GM23338 (cell line): ENCODE measurements at regions not wholly inside any gene's neighbourhood (a gene's known extent, or its start where the extent isn't known, plus 50 kb on each side); places are given as distances from the start of the nearest gene placed in this dataset.

Source experiments
- ATAC-seq: fragments of 200-7000 bp; cut with Tn5 transposase; 3 replicates; pipeline ENCODE4 v1.9.1; 2020
- DNase-seq: peaks from one replicate; pipeline ENCODE4 v3.0.0-alpha.2; 2015; ENCODE audit warnings: low spot score
- H2AFZ ChIP-seq: fragments of 200-600 bp; sonication (generic); 2 replicates; pipeline ENCODE4 v1.8.0; 2016; ENCODE audit warnings: antibody characterized with exemption, mild to moderate bottlenecking, moderate library complexity
- H3F3A ChIP-seq: fragments of 200-600 bp; sonication (generic); replicated peaks from 2 replicates; pipeline ENCODE4 v1.8.0; 2017; ENCODE audit warnings: antibody characterized with exemption, mixed run types, low read depth
- H3K27ac ChIP-seq: fragments of 200-600 bp; sonication (generic); 2 replicates; pipeline ENCODE4 v1.6.1; 2016; ENCODE audit warnings: low read depth
- H3K27me3 ChIP-seq: fragments of 200-600 bp; sonication (generic); 2 replicates; pipeline ENCODE4 v1.8.0; 2016; ENCODE audit warnings: mild to moderate bottlenecking, mixed run types, moderate library complexity; ENCODE audit not compliant: insufficient read depth
- H3K36me3 ChIP-seq: fragments of 200-600 bp; sonication (generic); 2 replicates; pipeline ENCODE4 v1.8.0; 2016; ENCODE audit warnings: mild to moderate bottlenecking; ENCODE audit not compliant: insufficient read depth
- H3K4me1 ChIP-seq: fragments of 200-600 bp; sonication (generic); 2 replicates; pipeline ENCODE4 v1.8.0; 2016; ENCODE audit warnings: mild to moderate bottlenecking, moderate library complexity; ENCODE audit not compliant: insufficient read depth
- H3K4me2 ChIP-seq: fragments of 200-600 bp; sonication (generic); 2 replicates; pipeline ENCODE4 v1.7.1; 2017; ENCODE audit warnings: mixed run types
- H3K4me3 ChIP-seq: fragments of 200-600 bp; sonication (generic); 2 replicates; pipeline ENCODE4 v1.6.1; 2016; ENCODE audit warnings: mixed run types
- H3K79me2 ChIP-seq: fragments of 200-600 bp; sonication (generic); replicated peaks from 2 replicates; pipeline ENCODE4 v1.8.0; 2017; ENCODE audit warnings: mild to moderate bottlenecking; ENCODE audit not compliant: insufficient read depth
- H3K9me2 ChIP-seq: fragments of 200-600 bp; sonication (generic); 2 replicates; pipeline ENCODE4 v1.8.0; 2017; ENCODE audit not compliant: insufficient read depth
- H4K20me1 ChIP-seq: fragments of 200-600 bp; sonication (generic); replicated peaks from 2 replicates; pipeline ENCODE4 v1.8.0; 2017; ENCODE audit warnings: mild to moderate bottlenecking; ENCODE audit not compliant: insufficient read depth
- H3K27ac Mint-ChIP-seq: 2 replicates; pipeline ENCODE4 v1.8.0; 2020; ENCODE audit warnings: inconsistent platforms, mild to moderate bottlenecking, moderate library complexity, mixed read lengths
- H3K27me3 Mint-ChIP-seq: 3 replicates; pipeline ENCODE4 v1.8.0; 2022; ENCODE audit warnings: low read depth, mild to moderate bottlenecking, moderate library complexity, mixed read lengths, inconsistent platforms; ENCODE audit not compliant: insufficient read depth, poor library complexity
- H3K36me3 Mint-ChIP-seq: 3 replicates; pipeline ENCODE4 v1.8.0; 2021; ENCODE audit warnings: low read depth, mild to moderate bottlenecking, inconsistent platforms, moderate library complexity, mixed read lengths
- H3K4me1 Mint-ChIP-seq: 3 replicates; pipeline ENCODE4 v1.8.0; 2020; ENCODE audit warnings: mild to moderate bottlenecking, inconsistent platforms, mixed read lengths
- H3K4me3 Mint-ChIP-seq: 3 replicates; pipeline ENCODE4 v1.8.0; 2021; ENCODE audit warnings: moderate library complexity, mild to moderate bottlenecking, inconsistent platforms, mixed read lengths
- H3K9me3 Mint-ChIP-seq: 3 replicates; pipeline ENCODE4 v1.8.0; 2020; ENCODE audit warnings: moderate library complexity, mild to moderate bottlenecking, inconsistent platforms, mixed read lengths
- CREB1 ChIP-seq: fragments of 250-450 bp; sonication (Bioruptor Pico); IDR thresholded peaks from 2 replicates; pipeline ENCODE4 v1.5.0; 2020; ENCODE audit warnings: low read depth, mild to moderate bottlenecking, moderate library complexity
- CTCF ChIP-seq, 2 experiments: fragments of 200-600 bp in 1 of 2; sonication (generic) in 1 of 2; conservative IDR thresholded peaks; 2 replicates each; pipeline versions ENCODE4 v1.5.1 to v1.6.1; 2016 to 2017; ENCODE audit warnings: antibody characterized with exemption in 2 of 2, low read depth in 2 of 2, mild to moderate bottlenecking in 2 of 2, moderate library complexity in 1 of 2
- ETS1 ChIP-seq: IDR thresholded peaks from 2 replicates; pipeline ENCODE4 v1.6.1; 2016; ENCODE audit warnings: antibody characterized with exemption
- EZH2 ChIP-seq: fragments of 200-600 bp; sonication (generic); IDR thresholded peaks from one replicate; pipeline ENCODE4 v1.8.0; 2017; ENCODE audit warnings: antibody characterized with exemption, mild to moderate bottlenecking, low read depth; ENCODE audit not compliant: unreplicated experiment
- EZH2phosphoT487 ChIP-seq: fragments of 200-600 bp; sonication (generic); IDR thresholded peaks from one replicate; pipeline ENCODE4 v1.8.1; 2018; ENCODE audit warnings: antibody characterized with exemption; ENCODE audit not compliant: unreplicated experiment
- POLR2AphosphoS5 ChIP-seq: IDR thresholded peaks from 2 replicates; pipeline ENCODE4 v1.6.1; 2016; ENCODE audit warnings: antibody characterized with exemption, low read depth
- REST ChIP-seq: IDR thresholded peaks from one replicate; pipeline ENCODE4 v1.6.1; 2018; ENCODE audit warnings: antibody characterized with exemption; ENCODE audit not compliant: unreplicated experiment
- STAT1 ChIP-seq: IDR thresholded peaks from one replicate; pipeline ENCODE4 v1.6.1; 2016; ENCODE audit warnings: antibody characterized with exemption; ENCODE audit not compliant: unreplicated experiment
- ZNF331 ChIP-seq: fragments of 250-450 bp; sonication (Bioruptor Pico); IDR thresholded peaks from 2 replicates; pipeline ENCODE4 v1.5.0; 2020; ENCODE audit warnings: low read depth, mild to moderate bottlenecking, moderate library complexity
- TF ChIP-seq, protein P1 (sequence below): fragments of 250-450 bp; sonication (Bioruptor Pico); IDR thresholded peaks from 2 replicates; pipeline ENCODE4 v1.5.0; 2020; ENCODE audit warnings: mild to moderate bottlenecking, moderate library complexity

DNA sequence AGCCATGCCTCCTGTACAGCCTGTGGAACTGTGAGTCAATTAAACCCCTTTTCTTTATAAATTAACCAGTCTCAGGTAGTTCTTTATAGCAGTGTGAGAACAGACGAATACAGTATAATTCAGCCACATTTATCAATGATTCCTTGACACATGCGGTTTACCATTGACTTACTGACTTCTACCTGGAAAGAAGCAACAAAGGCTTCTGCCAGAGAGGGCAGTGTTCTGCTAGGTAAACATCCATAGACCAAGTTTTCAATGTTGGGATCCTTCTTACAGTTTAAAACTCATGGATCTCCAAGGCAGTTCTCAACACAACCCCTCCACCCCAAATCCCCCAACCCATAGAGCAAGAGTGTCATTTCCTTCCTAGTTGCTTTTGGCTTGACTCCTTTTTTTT lies 150.6 kb downstream of the ZNF648 start:
- Mint-ChIP-seq H3K9me3 (no peaks in the 10 kb centered on the region; the same call in 2 of the 3 replicates), H3K36me3 (no peaks in the 10 kb centered on the region), H3K4me1 (no peaks in the 10 kb centered on the region), H3K27me3 (peaks cover 4% of the 10 kb centered on the region), H3K27ac (no peak overlapping the region), H3K4me3 (no peak overlapping the region)
- DNase-seq (peak; percentile 55), ATAC-seq (peak; percentile 68)
- no peaks in the 10 kb centered on the region for H4K20me1 ChIP-seq
- no peaks in the 10 kb centered on the region for H3K36me3 ChIP-seq
- no peaks in the 10 kb centered on the region for H3K79me2 ChIP-seq
- no peak for TF ChIP-seq ZNF331
- TF ChIP-seq EZH2phosphoT487, result no peak
- peak; percentile 61 to 68 for TF ChIP-seq CTCF (conservative IDR thresholded peaks at IDR 0.05; ENCODE audit: low read depth in 2 of 2)
- no peak for TF ChIP-seq STAT1
- H3F3A ChIP-seq, result no peaks in the 10 kb centered on the region
- no peak overlapping the region for H3K4me2 ChIP-seq
- no peak overlapping the region for H3K4me3 ChIP-seq
- H3K27ac ChIP-seq, result no peak overlapping the region
- no peaks in the 10 kb centered on the region for H3K4me1 ChIP-seq
- H3K27me3 ChIP-seq, result no peaks in the 10 kb centered on the region
- no peaks in the 10 kb centered on the region for H3K9me2 ChIP-seq
- no peak overlapping the region for H2AFZ ChIP-seq

DNA sequence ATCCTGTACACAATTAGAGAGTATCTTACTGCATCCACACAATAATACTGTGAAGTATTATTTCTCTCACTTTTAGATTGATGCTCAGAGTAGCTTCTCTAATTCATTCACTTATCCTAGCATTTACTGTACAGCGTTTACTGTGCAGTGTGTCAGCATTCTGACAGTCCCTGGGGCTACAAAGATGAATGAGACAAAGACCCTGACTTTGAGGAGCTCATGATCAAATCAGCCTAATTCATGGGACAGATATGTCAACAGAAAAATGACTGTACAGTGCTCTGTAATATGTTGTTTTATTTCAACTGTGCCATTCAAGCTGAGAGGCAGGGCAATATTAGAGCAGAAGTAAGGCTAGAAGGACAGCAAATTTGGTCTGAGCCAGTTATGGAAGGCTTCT lies 152.5 kb downstream of the ZNF648 start:
- Histone ChIP-seq H4K20me1 (no peaks in the 10 kb centered on the region), H3K9me2 (no peaks in the 10 kb centered on the region), H3K4me1 (no peaks in the 10 kb centered on the region), H3K4me2 (no peak overlapping the region), H3K4me3 (no peak overlapping the region), H3F3A (no peaks in the 10 kb centered on the region), H3K27me3 (no peaks in the 10 kb centered on the region), H3K36me3 (no peaks in the 10 kb centered on the region), H3K79me2 (no peaks in the 10 kb centered on the region), H2AFZ (no peak overlapping the region), H3K27ac (no peak overlapping the region)
- no peak for DNase-seq
- Mint-ChIP-seq H3K27ac (no peak overlapping the region), H3K9me3 (no peaks in the 10 kb centered on the region; the same call in 2 of the 3 replicates), H3K36me3 (no peaks in the 10 kb centered on the region), H3K4me3 (no peak overlapping the region), H3K4me1 (no peaks in the 10 kb centered on the region), H3K27me3 (no peaks in the 10 kb centered on the region)
- no peak for ATAC-seq
- TF ChIP-seq, protein P1, sequence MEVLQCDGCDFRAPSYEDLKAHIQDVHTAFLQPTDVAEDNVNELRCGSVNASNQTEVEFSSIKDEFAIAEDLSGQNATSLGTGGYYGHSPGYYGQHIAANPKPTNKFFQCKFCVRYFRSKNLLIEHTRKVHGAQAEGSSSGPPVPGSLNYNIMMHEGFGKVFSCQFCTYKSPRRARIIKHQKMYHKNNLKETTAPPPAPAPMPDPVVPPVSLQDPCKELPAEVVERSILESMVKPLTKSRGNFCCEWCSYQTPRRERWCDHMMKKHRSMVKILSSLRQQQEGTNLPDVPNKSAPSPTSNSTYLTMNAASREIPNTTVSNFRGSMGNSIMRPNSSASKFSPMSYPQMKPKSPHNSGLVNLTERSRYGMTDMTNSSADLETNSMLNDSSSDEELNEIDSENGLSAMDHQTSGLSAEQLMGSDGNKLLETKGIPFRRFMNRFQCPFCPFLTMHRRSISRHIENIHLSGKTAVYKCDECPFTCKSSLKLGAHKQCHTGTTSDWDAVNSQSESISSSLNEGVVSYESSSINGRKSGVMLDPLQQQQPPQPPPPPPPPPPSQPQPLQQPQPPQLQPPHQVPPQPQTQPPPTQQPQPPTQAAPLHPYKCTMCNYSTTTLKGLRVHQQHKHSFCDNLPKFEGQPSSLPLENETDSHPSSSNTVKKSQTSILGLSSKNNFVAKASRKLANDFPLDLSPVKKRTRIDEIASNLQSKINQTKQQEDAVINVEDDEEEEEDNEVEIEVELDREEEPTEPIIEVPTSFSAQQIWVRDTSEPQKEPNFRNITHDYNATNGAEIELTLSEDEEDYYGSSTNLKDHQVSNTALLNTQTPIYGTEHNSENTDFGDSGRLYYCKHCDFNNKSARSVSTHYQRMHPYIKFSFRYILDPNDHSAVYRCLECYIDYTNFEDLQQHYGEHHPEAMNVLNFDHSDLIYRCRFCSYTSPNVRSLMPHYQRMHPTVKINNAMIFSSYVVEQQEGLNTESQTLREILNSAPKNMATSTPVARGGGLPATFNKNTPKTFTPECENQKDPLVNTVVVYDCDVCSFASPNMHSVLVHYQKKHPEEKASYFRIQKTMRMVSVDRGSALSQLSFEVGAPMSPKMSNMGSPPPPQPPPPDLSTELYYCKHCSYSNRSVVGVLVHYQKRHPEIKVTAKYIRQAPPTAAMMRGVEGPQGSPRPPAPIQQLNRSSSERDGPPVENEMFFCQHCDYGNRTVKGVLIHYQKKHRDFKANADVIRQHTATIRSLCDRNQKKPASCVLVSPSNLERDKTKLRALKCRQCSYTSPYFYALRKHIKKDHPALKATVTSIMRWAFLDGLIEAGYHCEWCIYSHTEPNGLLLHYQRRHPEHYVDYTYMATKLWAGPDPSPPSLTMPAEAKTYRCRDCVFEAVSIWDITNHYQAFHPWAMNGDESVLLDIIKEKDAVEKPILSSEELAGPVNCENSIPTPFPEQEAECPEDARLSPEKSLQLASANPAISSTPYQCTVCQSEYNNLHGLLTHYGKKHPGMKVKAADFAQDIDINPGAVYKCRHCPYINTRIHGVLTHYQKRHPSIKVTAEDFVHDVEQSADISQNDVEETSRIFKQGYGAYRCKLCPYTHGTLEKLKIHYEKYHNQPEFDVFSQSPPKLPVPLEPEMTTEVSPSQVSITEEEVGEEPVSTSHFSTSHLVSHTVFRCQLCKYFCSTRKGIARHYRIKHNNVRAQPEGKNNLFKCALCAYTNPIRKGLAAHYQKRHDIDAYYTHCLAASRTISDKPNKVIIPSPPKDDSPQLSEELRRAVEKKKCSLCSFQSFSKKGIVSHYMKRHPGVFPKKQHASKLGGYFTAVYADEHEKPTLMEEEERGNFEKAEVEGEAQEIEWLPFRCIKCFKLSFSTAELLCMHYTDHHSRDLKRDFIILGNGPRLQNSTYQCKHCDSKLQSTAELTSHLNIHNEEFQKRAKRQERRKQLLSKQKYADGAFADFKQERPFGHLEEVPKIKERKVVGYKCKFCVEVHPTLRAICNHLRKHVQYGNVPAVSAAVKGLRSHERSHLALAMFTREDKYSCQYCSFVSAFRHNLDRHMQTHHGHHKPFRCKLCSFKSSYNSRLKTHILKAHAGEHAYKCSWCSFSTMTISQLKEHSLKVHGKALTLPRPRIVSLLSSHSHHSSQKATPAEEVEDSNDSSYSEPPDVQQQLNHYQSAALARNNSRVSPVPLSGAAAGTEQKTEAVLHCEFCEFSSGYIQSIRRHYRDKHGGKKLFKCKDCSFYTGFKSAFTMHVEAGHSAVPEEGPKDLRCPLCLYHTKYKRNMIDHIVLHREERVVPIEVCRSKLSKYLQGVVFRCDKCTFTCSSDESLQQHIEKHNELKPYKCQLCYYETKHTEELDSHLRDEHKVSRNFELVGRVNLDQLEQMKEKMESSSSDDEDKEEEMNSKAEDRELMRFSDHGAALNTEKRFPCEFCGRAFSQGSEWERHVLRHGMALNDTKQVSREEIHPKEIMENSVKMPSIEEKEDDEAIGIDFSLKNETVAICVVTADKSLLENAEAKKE (CRISPR knock-in tag), result no peak
- TF ChIP-seq ETS1 (no peak), POLR2AphosphoS5 (no peak), CREB1 (CRISPR knock-in tag) (no peak), REST (no peak), EZH2 (no peak)
